Adrenal gland (tissue), 5 donors: ENCODE measurements at regions not wholly inside any gene's neighbourhood (a gene's known extent, or its start where the extent isn't known, plus 50 kb on each side); places are given as distances from the start of the nearest gene placed in this dataset.

ENCODE experiments used
- POLR2A ChIP-seq, 2 donors: fragments of 450-650 bp; IDR thresholded peaks; one replicate each; pipeline ENCODE4 v1.6.1; 2017; ENCODE audit warnings: antibody characterized with exemption in 2 of 2, mild to moderate bottlenecking in 2 of 2, moderate library complexity in 1 of 2
- TF ChIP-seq, protein P1 (sequence below), 6 experiments: fragments of 450-650 bp in 4 of 6; fragments of 200-600 bp in 2 of 6; sonication (generic) in 1 of 6; IDR thresholded peaks; 1 replicate in 5 of 6; 2 replicates in 1 of 6; pipeline versions ENCODE4 v1.5.1 to v1.8.0; 2016 to 2021; ENCODE audit warnings: antibody characterized with exemption in 6 of 6, mild to moderate bottlenecking in 2 of 6, moderate library complexity in 1 of 6
- donor health status: DM: no; HTN: no; CAD: no.

DNA sequence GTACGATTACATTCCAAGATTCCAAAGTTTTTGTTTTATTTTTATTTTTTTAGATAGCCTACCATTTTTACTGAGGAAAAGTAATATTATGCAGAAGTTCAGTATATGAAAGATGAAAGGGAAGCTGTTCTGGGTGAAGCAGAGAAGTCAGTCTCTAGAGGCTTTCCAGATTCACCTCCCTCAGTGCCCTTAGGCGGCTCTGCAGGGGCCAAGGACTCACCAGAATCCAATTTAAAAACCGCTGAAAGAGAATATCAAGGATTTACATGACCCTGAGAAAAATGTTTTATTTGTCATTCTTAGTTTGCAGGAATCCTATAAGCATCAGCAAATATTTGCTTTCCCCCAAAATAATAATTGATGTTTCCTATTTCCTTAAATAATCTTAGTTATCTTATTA lies 1084.6 kb upstream of the ARRDC3 start:
- TF ChIP-seq, protein P1, sequence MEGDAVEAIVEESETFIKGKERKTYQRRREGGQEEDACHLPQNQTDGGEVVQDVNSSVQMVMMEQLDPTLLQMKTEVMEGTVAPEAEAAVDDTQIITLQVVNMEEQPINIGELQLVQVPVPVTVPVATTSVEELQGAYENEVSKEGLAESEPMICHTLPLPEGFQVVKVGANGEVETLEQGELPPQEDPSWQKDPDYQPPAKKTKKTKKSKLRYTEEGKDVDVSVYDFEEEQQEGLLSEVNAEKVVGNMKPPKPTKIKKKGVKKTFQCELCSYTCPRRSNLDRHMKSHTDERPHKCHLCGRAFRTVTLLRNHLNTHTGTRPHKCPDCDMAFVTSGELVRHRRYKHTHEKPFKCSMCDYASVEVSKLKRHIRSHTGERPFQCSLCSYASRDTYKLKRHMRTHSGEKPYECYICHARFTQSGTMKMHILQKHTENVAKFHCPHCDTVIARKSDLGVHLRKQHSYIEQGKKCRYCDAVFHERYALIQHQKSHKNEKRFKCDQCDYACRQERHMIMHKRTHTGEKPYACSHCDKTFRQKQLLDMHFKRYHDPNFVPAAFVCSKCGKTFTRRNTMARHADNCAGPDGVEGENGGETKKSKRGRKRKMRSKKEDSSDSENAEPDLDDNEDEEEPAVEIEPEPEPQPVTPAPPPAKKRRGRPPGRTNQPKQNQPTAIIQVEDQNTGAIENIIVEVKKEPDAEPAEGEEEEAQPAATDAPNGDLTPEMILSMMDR (IDR thresholded peaks at IDR 0.05), result no peak
- no peak for TF ChIP-seq POLR2A (IDR thresholded peaks at IDR 0.05)
